Inflammatory macrophage (primary cell): ENCODE measurements at regions not wholly inside any gene's neighbourhood (a gene's known extent, or its start where the extent isn't known, plus 50 kb on each side); places are given as distances from the start of the nearest gene placed in this dataset.
"Not testable (repeated sequence)": the region's sequence is repeated elsewhere in the genome, so short reads cannot be mapped to it uniquely, and the experiment has no call there.

Source experiments
- DNase-seq, 2 donors: peaks; one replicate each; pipeline ENCODE4 v3.0.0-alpha.2; 2020 to 2022

DNA sequence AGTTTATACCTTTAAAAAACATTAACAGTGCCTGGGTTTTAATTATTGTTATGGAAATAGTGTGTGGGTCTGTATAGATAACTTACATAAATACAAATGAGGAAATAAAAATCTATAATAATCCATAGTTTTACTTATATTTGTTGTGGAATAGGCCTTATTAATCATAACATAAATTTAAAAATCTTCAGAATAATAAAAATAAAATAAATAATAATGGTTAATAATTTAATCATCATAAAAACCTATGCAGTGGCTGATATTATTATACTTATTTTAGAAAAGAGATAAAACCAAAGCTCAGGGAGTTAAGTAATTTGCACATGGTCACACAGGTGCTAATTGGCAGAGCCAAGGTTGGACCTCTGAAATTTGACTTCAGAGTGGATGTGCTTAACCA lies 785.3 kb upstream of the SEMA6A start:
- no peak for DNase-seq

DNA sequence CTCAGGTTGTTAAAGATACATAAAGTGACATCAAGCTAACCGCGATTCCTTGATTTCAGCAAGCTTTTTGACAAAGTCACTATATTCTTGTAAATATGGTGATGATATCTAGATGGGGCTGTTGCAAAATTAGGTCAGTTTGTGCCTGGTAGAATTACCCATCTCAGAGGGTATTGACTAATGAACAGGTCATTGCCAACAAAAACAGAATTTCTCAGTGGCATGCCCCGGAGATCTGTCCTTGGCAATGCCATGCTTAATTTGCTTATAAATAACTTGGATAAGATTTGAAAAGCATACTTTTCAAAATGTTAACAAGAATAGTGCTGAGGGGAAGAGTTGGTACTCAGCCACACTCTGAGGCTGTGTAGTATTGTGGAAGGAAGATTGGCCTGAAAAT lies 783.3 kb upstream of the SEMA6A start:
- DNase-seq: no peak

DNA sequence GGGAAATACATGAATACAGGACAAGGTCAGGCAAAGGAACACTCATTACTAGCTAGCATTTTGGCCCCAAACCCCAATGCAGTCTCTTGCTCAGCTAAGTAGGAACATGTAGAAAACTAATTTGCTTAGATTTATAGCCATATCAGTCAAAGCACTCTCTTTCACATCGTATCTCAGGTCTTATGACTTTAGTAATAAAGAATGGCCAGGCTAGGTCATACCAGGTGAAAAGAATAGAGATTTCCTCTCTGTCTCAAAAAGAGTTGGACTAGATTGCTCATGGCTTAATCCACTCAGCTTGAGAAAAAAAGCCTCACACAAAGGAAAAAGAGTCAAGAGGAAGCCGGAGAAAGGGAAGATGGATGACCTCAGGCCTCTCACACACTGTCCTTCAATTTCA lies 772.7 kb upstream of the SEMA6A start:
- no peak for DNase-seq

DNA sequence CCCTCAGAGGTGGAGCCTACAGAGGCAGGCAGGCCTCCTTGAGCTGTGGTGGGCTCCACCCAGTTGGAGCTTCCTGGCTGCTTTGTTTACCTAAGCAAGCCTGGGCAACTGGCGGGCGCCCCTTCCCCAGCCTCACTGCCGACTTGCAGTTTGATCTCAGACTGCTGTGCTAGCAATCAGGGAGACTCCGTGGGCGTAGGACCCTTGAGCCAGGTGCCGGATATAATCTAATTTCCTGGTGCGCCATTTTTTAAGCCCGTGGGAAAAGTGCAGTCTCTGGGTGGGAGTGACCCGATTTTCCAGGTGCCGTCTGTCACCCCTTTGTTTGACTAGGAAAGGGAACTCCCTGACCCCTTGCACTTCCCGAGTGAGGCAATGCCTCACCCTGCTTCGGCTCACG lies 769.1 kb upstream of the SEMA6A start:
- not testable (repeated sequence) for DNase-seq

DNA sequence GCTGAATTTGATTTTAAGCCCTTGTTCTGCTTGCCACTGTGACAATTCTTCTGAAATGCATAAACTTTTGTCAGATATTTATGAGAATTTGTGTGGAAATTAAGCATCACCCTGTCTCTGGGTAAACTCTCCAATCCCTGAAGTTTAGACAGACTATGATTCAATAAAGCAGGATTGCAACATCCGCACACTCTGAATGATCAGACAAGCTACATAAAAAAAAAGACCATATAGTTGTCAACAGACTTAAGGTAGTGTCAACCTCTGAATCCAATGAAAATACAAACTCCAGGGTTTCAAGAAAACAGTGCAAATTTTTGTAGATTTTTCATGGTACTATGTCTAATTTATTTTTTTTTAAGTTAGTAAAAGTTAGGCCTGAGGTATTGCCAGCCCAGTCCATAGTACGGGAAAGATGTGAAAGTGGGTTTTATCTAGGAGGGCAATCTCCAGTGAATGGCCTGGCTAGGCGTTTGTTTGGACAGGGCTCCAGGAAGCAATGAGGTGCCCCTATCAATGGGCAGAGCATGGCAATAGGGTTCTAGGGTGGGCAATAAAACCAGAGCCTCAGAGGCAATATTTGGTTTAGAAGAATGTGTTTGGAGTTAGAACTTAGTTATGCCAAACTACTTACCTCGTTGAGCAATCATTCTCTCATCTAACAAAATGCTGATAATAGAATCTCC lies 762.6 kb upstream of the SEMA6A start:
- no peak for DNase-seq

DNA sequence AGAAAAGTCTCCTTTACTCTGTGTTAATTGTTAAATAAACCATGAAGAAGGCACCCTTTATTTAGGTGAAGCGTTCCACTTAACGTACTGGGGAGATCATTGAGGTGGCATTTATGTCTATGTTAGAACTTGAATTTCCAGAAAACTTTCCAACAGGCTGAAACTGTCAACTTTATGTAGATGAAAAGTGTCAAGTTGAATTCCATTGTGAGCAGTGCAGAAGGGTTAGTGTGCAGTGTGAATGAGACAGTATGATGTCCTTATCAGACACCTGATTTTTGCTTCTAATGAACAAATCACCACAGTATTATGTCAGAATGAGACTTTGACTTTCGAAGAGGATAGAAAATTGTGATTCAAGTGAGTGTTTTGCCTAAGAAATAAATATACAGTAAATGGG lies 761.6 kb upstream of the SEMA6A start:
- no peak for DNase-seq

DNA sequence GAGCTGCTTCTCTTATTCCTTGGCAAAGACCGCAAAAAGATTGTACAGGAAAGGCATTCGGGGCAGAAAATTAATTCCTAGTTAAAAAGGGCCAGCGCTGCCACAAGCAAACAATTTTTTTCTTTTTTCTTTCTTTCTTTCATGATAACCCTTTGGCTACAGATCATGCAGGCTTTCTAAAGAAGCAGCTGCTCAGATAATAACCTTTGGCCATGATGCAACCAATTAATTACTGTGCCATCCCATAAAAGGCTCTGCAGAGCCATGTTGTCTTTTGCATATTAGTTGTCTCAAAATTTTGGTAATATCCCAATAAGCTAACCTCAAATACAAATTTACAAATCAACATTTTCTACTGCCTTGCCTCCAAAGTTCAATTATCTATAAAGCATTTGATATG lies 758.4 kb upstream of the SEMA6A start:
- DNase-seq: no peak

DNA sequence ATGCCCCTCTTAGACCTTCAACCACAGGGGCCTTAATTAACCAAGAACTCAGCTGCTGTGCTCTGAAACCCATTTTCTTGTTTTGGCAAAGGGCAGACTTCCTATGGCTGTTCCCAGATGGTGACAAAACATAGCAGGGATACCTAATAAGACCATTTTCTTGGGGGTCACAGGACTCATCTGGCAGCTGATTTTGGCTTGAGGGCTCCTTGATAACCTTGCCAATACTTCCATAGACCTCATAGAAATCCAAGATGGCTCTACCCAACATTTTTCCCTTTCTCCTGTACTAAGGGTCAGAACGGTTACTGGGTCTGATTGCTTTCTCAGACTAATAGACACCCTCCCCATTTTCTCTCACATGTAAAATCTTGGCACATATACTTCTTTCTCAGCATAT lies 757.7 kb upstream of the SEMA6A start:
- no peak for DNase-seq

DNA sequence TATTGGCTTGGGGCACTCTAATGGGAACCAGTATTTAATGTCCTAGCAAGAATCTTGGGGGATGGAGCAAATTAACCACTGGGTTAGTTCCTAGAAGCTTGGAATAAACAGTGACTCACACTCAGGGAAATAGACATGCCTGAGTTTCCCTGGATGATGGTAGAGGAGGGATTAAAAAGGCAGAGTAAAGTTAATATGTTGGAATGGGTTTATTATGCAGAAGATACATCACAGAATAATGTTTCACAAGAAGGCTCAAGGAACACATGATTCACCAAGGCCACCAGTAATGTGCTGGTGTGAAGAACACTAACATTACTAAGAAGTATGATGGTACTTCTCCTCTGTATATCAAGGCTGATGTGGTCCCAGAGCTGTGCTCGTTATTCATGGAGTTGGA lies 752.9 kb upstream of the SEMA6A start:
- DNase-seq: no peak

DNA sequence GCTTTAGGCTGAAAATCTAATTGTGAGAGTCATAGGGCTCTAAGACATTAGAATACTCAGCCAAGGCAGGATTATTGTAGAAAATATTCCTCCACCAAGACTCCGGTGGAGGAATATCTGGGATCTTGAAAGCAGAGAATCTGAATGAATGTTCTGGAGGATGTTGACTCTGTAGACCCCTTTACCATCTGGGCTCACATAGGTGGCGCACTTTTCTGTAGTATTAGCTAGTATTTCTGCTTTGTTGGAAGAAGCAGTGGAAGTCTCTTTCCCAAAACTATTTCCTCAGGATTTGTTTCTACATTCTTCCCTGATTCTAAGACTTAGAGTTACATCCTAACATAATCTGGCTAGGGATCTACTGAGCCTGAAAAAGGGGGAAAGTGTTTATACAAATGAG lies 752.4 kb upstream of the SEMA6A start:
- DNase-seq: no peak

DNA sequence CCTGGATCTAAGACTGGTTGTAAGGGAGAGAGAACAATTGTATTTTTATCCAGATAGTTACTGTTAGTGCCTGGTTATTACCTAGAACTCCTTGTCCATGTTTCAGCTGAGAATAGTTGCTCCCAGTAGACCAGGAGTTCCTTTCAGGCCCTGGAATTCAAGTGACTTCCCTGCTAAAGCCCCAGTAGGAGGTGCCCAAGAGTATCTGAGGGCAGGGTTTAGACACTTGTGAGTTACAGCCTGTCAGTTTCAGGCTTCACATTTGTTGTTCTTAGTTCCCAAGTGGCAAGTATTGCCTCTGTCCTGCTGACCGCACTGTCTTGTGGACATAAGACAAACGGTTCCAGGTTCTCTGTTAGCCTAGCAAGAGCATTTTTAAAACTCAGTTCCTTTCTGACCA lies 743.9 kb upstream of the SEMA6A start:
- DNase-seq: no peak

DNA sequence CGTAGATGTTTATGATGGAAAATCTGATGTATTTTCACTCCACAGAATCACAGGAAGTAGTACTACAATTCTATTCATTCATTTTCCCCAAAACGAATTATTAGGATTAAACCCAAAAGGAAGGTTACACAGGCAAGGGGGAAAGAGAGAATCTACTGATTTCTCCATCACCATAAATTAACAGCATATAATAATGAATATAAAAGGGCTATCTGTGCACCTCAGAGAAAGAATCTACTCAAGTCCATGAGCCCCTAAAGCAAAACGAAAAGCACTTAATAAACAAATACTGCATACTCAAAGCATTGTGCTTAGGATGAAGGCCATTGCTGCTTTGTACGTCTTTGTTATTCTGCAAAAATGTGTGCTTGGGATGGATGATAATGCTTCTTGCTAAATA lies 740.5 kb upstream of the SEMA6A start:
- DNase-seq: no peak

DNA sequence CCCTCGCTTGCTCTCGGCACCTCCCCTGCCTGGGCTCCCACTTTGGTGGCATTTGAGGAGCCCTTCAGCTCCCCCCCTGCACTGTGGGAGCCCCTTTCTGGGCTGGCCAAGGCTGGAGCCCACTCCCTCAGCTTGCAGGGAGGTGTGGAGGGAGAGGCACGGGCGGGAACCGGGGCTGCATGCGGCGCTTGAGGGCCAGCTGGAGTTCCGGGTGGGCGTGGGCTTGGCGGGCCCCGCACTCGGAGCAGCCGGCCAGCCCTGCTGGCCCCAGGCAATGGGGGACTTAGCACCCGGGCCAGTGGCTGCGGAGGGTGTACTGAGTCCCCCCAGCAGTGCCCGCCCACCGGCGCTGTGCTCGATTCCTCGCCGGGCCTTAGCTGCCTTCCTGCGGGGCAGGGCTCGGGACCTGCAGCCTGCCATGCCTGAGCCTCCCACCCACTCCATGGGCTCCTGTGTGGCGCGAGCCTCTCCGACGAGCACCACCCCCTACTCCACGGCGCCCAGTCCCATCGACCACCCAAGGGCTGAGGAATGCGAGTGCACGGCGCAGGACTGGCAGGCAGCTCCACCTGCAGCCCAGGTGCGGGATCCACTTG lies 730.0 kb upstream of the SEMA6A start:
- not testable (repeated sequence) for DNase-seq

DNA sequence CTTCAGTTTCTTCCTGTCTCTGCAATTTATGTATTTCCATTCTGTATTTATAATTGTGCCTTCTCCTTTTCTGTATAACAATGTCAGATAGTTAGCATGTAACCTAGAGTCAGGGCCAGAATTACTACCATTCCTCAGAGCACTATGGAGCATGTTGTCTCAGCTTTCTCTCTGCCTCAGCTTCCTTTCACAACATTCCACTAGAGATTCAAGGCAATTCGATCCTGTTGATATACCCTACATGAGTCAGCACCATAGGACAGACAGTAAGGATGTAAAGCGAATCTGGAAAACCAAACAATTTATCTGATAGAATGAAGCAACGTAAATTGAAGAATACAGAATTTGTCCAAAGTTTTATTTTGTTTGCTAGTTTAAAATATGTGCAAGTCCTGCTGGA lies 728.3 kb upstream of the SEMA6A start:
- no peak for DNase-seq

DNA sequence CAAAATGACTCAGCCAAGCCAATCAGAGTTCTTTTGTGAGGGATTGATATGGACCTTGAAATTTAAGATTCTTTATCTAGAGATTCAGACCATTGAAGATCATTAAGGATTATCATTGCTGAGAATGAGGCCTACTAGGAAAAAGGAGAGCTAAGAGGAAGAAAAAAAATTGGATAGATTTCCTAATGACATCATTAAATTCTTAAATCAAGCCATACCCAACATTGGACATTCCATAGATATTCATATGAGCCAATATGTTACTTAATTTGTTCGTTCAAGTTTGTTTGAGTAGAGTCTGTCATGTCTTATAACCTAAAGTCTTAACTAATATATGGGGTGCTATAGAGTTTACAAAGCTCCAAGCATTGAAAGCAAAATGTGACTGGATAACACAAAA lies 727.9 kb upstream of the SEMA6A start:
- DNase-seq: no peak

DNA sequence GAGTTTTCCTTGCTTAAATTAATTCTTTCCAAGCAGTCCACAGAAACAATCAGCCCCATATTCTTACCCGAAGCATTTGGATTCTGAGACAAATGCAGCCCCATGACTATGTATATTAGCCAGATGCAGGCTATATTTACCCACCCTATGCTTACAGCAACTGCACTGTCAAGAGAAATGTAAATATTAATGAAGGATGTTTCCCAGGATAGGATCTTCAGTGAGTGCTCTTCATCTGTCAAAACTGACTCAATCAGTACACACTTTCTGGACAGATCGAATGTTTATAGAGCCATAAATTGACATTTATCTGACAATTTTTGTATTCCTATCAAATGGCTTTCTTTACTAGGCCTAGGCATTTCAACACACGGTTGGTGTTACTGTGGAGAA lies 725.3 kb upstream of the SEMA6A start:
- no peak for DNase-seq

DNA sequence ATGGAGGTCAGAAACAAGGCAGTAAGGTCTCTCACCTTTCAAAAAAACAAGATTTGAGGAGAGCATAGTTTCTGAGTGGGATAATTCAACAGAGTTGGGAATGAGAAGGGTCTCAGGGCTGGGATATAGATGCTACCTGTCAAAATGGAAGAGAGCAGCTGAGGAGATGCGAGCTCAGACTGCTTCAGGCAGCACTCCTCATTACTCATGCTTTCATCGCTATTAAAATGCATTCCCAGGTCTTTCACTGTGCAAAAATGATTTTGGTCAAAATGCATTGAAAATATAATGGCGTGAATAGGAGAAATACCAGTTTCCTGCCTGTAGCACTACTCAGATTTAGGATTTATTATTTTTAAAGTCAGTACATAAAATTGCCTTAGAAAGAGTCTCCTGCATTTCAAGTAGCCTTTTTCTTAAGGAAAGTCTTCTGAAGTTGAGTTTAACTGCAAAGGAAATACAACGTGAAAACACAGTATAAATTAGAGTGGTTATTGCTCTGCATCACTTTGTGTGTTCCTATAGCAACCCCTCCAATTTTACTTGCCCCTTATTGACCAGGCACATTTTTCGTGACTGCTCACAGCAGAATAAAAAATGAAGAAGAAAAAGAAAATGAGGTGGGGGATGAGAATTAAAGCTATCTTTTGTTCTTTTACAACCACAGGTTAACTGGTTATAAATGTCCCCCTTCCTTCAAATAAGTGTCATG lies 724.8 kb upstream of the SEMA6A start:
- DNase-seq: no peak

DNA sequence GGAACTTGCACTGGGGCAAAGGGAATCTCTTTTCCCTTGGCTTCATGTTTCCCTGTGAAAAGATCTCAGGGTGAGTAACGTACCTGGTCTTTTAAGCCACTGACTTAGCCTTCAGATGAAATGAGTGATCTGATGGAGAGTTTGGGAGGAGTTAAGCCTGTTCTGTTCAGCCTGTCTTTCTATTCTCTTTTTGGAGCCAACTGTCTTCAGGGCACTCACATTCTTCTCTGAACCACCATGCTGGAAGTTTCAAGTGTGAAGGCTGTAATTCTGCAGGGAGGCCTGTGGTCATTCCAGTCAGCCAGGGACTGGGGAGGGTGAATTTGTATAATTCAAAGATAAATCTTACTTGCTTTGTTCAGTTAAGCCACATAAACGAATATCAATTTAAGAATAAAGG lies 722.2 kb upstream of the SEMA6A start:
- DNase-seq: no peak

DNA sequence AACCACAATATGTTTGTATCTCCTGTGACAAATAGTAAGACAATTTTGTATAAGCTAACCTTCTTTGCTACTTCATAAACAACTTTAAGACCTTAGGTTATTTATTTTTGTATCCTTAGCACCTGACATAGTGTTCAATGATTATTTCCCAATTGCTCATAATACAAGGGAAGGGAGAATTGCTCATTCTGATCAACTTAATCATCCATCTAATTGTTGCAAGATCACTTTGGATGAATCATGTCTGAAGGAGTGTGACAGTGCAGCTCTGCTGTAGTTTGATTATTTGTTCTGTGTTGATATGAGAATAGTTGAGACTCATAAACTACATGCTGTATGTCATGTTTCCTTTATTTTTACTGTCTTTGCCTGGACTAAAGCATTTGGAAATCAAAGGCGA lies 721.3 kb upstream of the SEMA6A start:
- no peak for DNase-seq

DNA sequence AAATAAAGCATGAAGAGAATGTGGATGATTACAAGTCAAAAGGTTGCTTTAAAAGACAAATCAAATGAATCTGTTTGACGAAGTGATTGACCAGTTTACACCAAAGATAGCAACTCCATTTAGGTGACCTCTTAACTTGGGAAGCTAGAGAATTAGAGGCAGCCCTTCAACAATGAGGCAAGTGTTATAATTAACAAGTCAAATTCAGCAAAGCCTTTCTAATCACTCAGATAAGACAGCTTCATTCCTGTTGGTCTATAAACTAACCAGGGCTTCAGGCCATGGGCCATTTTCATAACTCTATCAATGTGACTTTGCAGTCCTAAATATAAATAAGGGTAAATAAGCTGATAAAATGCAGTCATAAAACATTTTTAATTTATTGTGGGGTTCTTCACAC lies 712.2 kb upstream of the SEMA6A start:
- DNase-seq: no peak

DNA sequence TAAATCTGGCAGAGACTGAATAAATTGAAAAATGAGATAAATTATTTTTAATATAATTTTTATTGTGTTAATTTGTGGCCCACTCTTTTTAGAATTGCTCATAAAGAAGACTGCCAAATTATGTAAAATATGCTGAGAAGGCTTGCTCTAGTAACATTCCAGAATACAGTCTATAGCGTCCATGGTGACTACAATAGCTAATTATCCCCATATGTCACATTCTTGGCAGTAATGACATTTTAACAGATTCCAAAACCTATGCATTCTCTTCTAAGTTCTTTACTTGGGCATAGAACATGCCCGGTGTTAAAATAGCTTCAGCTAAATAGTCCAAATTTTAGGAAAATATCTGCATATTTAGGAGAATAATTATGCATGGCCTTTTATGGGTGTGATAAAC lies 697.0 kb upstream of the SEMA6A start:
- DNase-seq: no peak

DNA sequence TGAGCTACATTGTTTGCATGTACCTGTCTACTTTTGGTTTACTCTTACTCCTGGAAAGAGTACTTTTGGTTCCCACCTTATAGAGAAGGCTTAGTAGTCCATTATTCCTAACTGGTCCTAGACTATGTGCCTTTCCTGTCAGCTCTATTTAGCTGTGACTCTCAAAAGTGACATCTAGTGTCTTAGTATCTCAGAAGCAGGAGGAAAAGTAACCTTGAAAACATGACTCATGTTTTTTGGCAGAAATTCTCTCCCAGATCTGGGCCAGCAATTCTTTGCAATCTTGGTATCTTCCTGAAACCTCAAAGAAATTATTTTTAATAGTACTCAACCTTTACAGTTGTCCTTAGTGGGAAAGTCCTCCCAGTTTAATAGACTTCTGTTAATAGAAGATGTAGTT lies 691.7 kb upstream of the SEMA6A start:
- no peak for DNase-seq

DNA sequence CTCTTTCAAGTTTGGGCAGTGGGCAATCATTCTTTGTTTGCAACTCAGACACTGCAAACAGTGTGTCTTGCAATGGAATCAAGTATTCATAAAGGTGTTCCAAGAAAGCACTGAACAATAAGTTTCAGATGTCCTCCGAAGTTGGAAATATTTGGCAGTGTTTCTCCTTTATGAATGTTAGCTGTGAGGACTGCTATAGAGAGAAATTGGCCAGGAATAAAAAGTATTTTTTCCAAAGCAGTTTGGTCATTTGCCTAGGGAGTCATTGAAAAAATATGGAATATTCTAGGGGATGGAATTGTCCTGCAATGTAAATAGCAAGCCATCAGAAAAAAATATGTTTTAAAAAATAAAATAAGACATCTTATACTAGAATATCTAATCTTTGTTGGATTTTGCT lies 688.6 kb upstream of the SEMA6A start:
- DNase-seq: no peak

DNA sequence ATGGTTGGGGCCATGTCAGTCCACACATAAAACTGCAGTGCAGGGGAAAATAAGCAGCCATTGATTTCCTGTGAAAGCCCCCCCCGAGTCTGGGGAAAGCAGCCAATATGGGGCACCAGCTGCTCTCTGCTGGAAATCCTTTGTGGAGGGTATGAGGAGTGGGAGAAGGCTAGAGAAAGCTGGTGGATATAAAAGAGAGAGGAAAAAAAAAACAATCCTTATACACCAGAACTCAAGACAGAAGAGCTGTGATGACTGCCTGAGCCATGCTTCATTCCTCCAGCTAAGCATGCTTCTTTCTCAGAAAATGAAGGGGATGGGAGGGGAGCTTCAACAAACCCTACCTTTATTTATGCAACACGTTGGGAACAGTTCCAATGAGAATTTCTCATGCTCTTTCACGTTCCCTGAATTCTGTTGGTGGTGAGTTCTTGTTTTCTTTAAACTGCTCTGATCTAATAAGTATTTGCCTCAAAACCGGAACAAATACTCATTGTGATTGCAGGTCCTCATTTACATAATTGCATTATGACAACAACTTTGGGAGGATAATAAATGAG lies 688.0 kb upstream of the SEMA6A start:
- no peak for DNase-seq
